ENCODE measurements at regions not wholly inside any gene's neighbourhood (a gene's known extent, or its start where the extent isn't known, plus 50 kb on each side); places are given as distances from the start of the nearest gene placed in this dataset.

DNA sequence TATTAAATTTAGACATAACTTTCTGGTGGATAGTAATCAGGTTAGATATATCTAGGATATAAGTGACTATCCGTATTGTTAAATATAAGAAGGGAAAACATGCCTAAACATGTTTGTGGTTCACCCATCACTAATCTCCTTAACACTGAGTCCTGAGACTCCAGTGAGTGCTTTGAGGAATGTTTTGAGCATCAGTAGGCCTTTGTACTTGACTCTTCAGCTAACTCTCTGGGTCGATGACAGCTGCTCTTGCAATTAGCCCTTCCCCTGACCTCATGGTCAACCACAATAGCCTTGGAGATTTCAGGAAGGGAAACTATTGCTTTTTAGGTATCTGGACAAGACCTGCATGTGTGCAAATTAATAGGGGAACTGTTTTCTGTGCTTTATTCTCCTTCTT lies 716.8 kb downstream of the EPHA4 start:
- ChIA-PET POLR2A (ENCODE audit: unreplicated experiment) (no interaction called here), CTCF (no interaction called here)
- H3K4me2 ChIP-seq (ENCODE audit: low read length): no peak overlapping the region
- H2AFZ ChIP-seq (ENCODE audit: low read length): no peak overlapping the region
- H3K9ac ChIP-seq (ENCODE audit: low read length): no peak overlapping the region
- no peaks in the 10 kb centered on the region for H3K36me3 ChIP-seq (ENCODE audit: low read depth, low read length)
- BruUV-seq (replicated peaks): no TSS peak
- no peaks in the 10 kb centered on the region for H3K9me3 ChIP-seq (ENCODE audit: low read length)
- ATAC-seq (no peak), DNase-seq (no peak)
- H3K27ac ChIP-seq (ENCODE audit: low read length): no peak overlapping the region
- H3F3A ChIP-seq (ENCODE audit: low read length, unreplicated experiment): no peaks in the 10 kb centered on the region
- H3K4me3 ChIP-seq (ENCODE audit: low read length): no peak overlapping the region
- no peaks in the 10 kb centered on the region for H3K79me2 ChIP-seq (ENCODE audit: low read length)
- H3K9me2 ChIP-seq (replicated peaks; ENCODE audit: low read length): no peaks in the 10 kb centered on the region
- no peaks in the 10 kb centered on the region for H3K27me3 ChIP-seq (ENCODE audit: low read length)
- H3K4me1 ChIP-seq (ENCODE audit: insufficient read depth, low read length): no peaks in the 10 kb centered on the region
- H4K20me1 ChIP-seq (ENCODE audit: low read length): no peaks in the 10 kb centered on the region
- TF ChIP-seq EZH2 (IDR thresholded peaks at IDR 0.05; ENCODE audit: low read length, unreplicated experiment) (no peak), CTCF (conservative IDR thresholded peaks at IDR 0.05; ENCODE audit: low read depth, low read length) (no peak), EZH2phosphoT487 (IDR thresholded peaks at IDR 0.05; ENCODE audit: borderline replicate concordance, low read length) (no peak)
- intact Hi-C loops (cut with micrococcal nuclease): no loop called here

DNA sequence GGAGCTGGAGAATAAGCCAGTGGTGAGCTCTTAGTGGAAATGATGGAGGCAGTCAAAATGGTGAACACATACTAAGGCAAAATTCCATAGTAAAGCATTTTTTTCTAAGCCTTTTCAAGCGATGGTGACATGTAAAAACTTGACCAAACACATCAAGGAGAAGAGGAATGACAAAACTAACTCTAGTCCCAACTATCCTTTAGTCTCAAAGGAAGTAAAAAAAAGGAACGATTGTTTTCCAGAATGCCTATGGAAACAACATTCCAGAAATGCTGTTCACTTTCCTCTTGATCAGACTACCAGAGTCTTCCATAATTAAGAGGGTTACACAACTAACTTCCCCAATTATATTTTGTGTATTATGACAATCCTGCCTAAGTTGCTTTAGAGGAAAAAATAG lies 715.6 kb downstream of the EPHA4 start:
- Histone ChIP-seq H2AFZ (ENCODE audit: low read length) (no peak overlapping the region), H4K20me1 (ENCODE audit: low read length) (no peaks in the 10 kb centered on the region), H3K9ac (ENCODE audit: low read length) (no peak overlapping the region), H3K79me2 (ENCODE audit: low read length) (no peaks in the 10 kb centered on the region), H3K4me3 (ENCODE audit: low read length) (no peak overlapping the region), H3K4me1 (ENCODE audit: insufficient read depth, low read length) (no peaks in the 10 kb centered on the region), H3F3A (ENCODE audit: low read length, unreplicated experiment) (no peaks in the 10 kb centered on the region), H3K27me3 (ENCODE audit: low read length) (no peaks in the 10 kb centered on the region), H3K9me3 (ENCODE audit: low read length) (no peaks in the 10 kb centered on the region), H3K27ac (ENCODE audit: low read length) (no peak overlapping the region), H3K9me2 (replicated peaks; ENCODE audit: low read length) (no peaks in the 10 kb centered on the region), H3K4me2 (ENCODE audit: low read length) (no peak overlapping the region), H3K36me3 (ENCODE audit: low read depth, low read length) (no peaks in the 10 kb centered on the region)
- CTCF ChIA-PET: no interaction called here
- no TSS peak for BruUV-seq (replicated peaks)
- intact Hi-C loops (cut with micrococcal nuclease): no loop called here
- no peak for DNase-seq
- POLR2A ChIA-PET (ENCODE audit: unreplicated experiment): no interaction called here
- no peak for ATAC-seq
- TF ChIP-seq EZH2 (IDR thresholded peaks at IDR 0.05; ENCODE audit: low read length, unreplicated experiment): no peak

GRCh38 chr2:220857368-220857767 lies 714.7 kb downstream of the EPHA4 start:
- no peak overlapping the region for H3K27ac ChIP-seq (ENCODE audit: low read length)
- H3K9me2 ChIP-seq (replicated peaks; ENCODE audit: low read length): no peaks in the 10 kb centered on the region
- no peaks in the 10 kb centered on the region for H4K20me1 ChIP-seq (ENCODE audit: low read length)
- no peak overlapping the region for H3K9ac ChIP-seq (ENCODE audit: low read length)
- H3K36me3 ChIP-seq (ENCODE audit: low read depth, low read length): no peaks in the 10 kb centered on the region
- H3K79me2 ChIP-seq (ENCODE audit: low read length): no peaks in the 10 kb centered on the region
- intact Hi-C loops (cut with micrococcal nuclease): no loop called here
- H2AFZ ChIP-seq (ENCODE audit: low read length): no peak overlapping the region
- H3F3A ChIP-seq (ENCODE audit: low read length, unreplicated experiment): no peaks in the 10 kb centered on the region
- H3K27me3 ChIP-seq (ENCODE audit: low read length): no peaks in the 10 kb centered on the region
- H3K9me3 ChIP-seq (ENCODE audit: low read length): no peaks in the 10 kb centered on the region
- no peak overlapping the region for H3K4me2 ChIP-seq (ENCODE audit: low read length)
- no peaks in the 10 kb centered on the region for H3K4me1 ChIP-seq (ENCODE audit: insufficient read depth, low read length)
- CTCF ChIA-PET: no interaction called here
- POLR2A ChIA-PET (ENCODE audit: unreplicated experiment): no interaction called here
- TF ChIP-seq CTCF (conservative IDR thresholded peaks at IDR 0.05; ENCODE audit: low read depth, low read length) (no peak), EZH2phosphoT487 (IDR thresholded peaks at IDR 0.05; ENCODE audit: borderline replicate concordance, low read length) (no peak), EZH2 (IDR thresholded peaks at IDR 0.05; ENCODE audit: low read length, unreplicated experiment) (no peak)
- BruUV-seq (replicated peaks): no TSS peak
- ATAC-seq (no peak), DNase-seq (no peak)
- H3K4me3 ChIP-seq (ENCODE audit: low read length): no peak overlapping the region
